AG04450 (cell line): ENCODE measurements at regions not wholly inside any gene's neighbourhood (a gene's known extent, or its start where the extent isn't known, plus 50 kb on each side); places are given as distances from the start of the nearest gene placed in this dataset.

Experiments
- CTCF ChIA-PET: fragments of 300-600, 350-600 bp; formaldehyde crosslinking; extraction: SDS; loops from one replicate; lab custom pipeline; 2022; ENCODE audit warnings: antibody characterized with exemption, inconsistent platforms; lab: Charles Lee
- POLR2A ChIA-PET: fragments of 350-600 bp; formaldehyde crosslinking; extraction: SDS; loops from one replicate; lab custom pipeline; 2021; ENCODE audit warnings: antibody characterized with exemption, inconsistent platforms; lab: Yijun Ruan, JAX
- DNase-seq: peaks from one replicate; pipeline ENCODE4 v3.0.0-alpha.2; 2011; ENCODE audit warnings: low read depth, low spot score
- H3K27ac ChIP-seq: one replicate; pipeline ENCODE4 v1.5.1; 2012; ENCODE audit warnings: low read depth, low read length, control low read depth
- H3K27me3 ChIP-seq: one replicate; pipeline ENCODE4 v1.6.0; 2012; ENCODE audit warnings: low read length; ENCODE audit not compliant: control insufficient read depth, insufficient read depth
- H3K4me3 ChIP-seq: 2 replicates; pipeline ENCODE4 v1.5.1; 2011; ENCODE audit warnings: mild to moderate bottlenecking, low read depth, low read length, control low read depth
- H3K9me3 ChIP-seq: 2 replicates; pipeline ENCODE4 v1.5.1; 2012; ENCODE audit warnings: low read length; ENCODE audit not compliant: control insufficient read depth, insufficient read depth
- CTCF ChIP-seq: IDR thresholded peaks from 2 replicates; pipeline ENCODE4 v1.5.1; 2011; ENCODE audit warnings: low read depth, low read length, control low read depth, inconsistent platforms

GRCh38 chr2:163375070-163375469 lies 360.7 kb downstream of the FIGN start:
- H3K27ac ChIP-seq: no peak overlapping the region
- no peak for TF ChIP-seq CTCF
- H3K9me3 ChIP-seq: no peaks in the 10 kb centered on the region
- H3K27me3 ChIP-seq: no peaks in the 10 kb centered on the region
- ChIA-PET POLR2A (no interaction called here), CTCF (interaction anchor here (0.7 kb wide), 1 partner anchor 185 kb away, joined by 3 read pairs; no protein-coding TSS in a partner anchor)
- DNase-seq: no peak
- no peak overlapping the region for H3K4me3 ChIP-seq

GRCh38 chr2:163374282-163374681 lies 361.5 kb downstream of the FIGN start:
- no peak for DNase-seq
- H3K27ac ChIP-seq: no peak overlapping the region
- ChIA-PET CTCF (no interaction called here), POLR2A (no interaction called here)
- no peaks in the 10 kb centered on the region for H3K27me3 ChIP-seq
- no peak overlapping the region for H3K4me3 ChIP-seq
- no peaks in the 10 kb centered on the region for H3K9me3 ChIP-seq
- TF ChIP-seq CTCF: no peak

DNA sequence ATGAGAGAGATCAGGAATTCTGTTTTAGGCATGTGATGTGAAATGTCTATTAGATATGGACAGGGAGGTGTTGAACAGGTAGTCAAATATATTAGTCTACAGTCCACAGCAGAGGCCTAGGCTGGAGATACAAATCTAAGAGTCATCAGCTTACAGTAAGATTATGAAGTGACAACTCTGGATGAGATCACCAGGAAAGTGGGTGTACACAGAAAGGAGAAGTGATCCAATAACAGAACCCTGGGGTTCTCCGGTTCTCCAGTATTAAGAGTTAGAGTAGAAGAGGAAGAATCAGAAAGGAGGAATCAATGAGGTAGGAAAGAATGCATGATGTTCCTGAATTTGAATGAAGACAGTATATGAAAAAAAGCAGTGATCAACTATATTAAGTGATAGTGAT lies 362.3 kb downstream of the FIGN start:
- no peaks in the 10 kb centered on the region for H3K9me3 ChIP-seq
- no peak overlapping the region for H3K27ac ChIP-seq
- ChIA-PET CTCF (no interaction called here), POLR2A (no interaction called here)
- H3K4me3 ChIP-seq: no peak overlapping the region
- DNase-seq: no peak
- no peaks in the 10 kb centered on the region for H3K27me3 ChIP-seq
- no peak for TF ChIP-seq CTCF

DNA sequence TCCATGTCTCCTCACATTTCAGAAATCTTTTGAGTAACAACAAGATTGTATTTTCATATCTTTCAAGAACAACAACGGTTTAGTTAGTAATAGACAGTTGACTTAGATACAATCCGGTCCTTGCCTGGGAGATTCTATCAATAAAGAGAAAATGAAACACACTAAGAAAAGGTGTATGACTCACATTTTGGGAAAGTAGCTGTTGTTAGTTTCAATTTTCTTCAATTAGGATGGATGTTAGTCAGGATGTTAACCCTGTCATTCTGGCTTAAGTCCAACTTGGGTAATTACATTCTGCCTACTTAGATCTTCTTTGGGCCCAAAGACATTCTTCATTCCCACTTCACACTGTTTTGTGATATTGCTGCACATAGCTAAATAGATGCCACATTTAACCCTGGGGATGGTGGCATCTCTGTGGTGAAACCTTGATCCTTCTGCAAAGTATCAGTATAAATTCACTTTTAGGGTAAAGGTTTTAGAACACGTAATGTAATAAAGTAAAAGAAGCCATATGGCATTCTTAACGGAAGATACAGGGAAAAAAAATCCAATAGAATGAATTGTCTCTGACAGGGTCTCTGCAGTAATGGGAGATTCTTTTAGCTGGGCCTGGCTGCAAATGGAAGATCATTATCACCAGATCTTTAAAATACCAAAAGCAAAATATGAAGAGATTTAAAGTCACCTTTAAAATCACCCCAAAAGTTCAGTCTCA lies 365.5 kb downstream of the FIGN start:
- Histone ChIP-seq H3K4me3 (no peak overlapping the region), H3K9me3 (no peaks in the 10 kb centered on the region), H3K27me3 (no peaks in the 10 kb centered on the region), H3K27ac (no peak overlapping the region)
- no peak for TF ChIP-seq CTCF
- POLR2A ChIA-PET: no interaction called here
- no peak for DNase-seq
- CTCF ChIA-PET: interaction anchor here (0.6 to 0.8 kb wide), 3 partner anchors 25 to 232 kb away, joined by 3 read pairs; no protein-coding TSS in a partner anchor

DNA sequence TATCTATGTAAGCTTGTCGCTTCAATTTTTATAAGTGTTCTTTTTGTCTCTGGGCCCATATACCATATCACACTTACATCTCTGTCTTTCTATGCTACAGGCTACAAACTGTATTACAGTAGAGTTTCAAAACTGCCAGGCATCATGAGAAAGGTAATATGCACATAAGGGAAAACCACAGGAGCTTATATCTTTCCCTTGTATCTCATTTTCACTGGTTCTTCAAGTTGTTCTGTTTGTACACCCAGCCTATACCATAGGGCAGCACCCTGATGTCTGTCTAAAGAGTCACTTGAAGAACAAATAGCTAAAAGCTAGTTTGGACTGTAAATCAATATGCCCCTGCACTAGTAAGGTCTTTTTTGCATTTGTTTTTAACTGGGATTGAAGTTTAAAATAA lies 366.7 kb downstream of the FIGN start:
- ChIA-PET POLR2A (no interaction called here), CTCF (interaction anchor here (1.3 kb wide), 1 partner anchor 22 kb away, joined by 3 read pairs; no protein-coding TSS in a partner anchor)
- H3K27me3 ChIP-seq: no peaks in the 10 kb centered on the region
- no peak for TF ChIP-seq CTCF
- DNase-seq: no peak
- no peaks in the 10 kb centered on the region for H3K9me3 ChIP-seq
- H3K27ac ChIP-seq: no peak overlapping the region
- H3K4me3 ChIP-seq: no peak overlapping the region
